ENCODE measurements at regions not wholly inside any gene's neighbourhood (a gene's known extent, or its start where the extent isn't known, plus 50 kb on each side); places are given as distances from the start of the nearest gene placed in this dataset.

DNA sequence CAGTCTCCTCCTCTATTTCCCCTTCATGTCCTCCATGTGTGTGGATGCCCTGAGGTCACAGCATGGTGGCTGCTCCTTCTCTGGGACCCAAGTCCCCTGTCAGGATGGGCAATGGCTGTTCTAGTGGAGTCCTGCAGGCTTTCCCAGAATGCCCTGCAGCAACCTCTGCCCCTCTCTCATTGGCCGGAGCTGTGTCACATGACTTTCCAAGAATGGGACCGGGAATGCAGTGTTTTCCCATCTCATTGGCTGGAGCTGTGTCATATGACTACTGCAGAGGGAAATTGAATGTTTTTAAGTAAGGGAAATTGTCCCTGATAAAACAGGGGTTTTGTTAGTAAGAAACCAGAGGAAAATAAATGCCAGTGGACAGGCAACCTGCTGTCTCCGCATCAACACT lies 365.9 kb downstream of the PTPRU start:
- DNase-seq (ENCODE audit: low read depth), result no peak
- no peak overlapping the region for H3K4me3 ChIP-seq (ENCODE audit: low read depth, low read length)
- TF ChIP-seq, protein P1, sequence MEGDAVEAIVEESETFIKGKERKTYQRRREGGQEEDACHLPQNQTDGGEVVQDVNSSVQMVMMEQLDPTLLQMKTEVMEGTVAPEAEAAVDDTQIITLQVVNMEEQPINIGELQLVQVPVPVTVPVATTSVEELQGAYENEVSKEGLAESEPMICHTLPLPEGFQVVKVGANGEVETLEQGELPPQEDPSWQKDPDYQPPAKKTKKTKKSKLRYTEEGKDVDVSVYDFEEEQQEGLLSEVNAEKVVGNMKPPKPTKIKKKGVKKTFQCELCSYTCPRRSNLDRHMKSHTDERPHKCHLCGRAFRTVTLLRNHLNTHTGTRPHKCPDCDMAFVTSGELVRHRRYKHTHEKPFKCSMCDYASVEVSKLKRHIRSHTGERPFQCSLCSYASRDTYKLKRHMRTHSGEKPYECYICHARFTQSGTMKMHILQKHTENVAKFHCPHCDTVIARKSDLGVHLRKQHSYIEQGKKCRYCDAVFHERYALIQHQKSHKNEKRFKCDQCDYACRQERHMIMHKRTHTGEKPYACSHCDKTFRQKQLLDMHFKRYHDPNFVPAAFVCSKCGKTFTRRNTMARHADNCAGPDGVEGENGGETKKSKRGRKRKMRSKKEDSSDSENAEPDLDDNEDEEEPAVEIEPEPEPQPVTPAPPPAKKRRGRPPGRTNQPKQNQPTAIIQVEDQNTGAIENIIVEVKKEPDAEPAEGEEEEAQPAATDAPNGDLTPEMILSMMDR (conservative IDR thresholded peaks at IDR 0.05; ENCODE audit: low read depth, low read length), result no peak

DNA sequence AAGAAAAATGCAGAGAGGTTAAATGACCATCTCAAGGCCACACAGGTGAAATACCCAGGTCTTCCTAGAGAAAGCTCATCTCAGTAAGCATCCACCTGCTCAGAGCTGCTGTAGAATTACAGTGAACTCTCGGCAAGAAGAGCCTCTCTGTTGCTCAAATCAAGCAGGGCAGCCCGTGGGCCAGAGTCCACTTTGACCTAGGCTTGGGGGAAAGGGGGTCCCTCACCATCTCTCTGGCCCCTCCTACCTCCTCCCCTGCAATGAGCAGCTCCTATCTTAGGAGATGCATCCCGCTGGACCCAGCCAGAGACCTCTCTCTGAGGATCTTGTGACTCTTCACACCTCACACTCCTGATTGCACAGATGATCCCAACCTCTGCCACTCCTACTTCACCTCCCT lies 364.7 kb downstream of the PTPRU start:
- TF ChIP-seq, protein P1 (conservative IDR thresholded peaks at IDR 0.05; ENCODE audit: low read depth, low read length), result no peak
- no peak for DNase-seq (ENCODE audit: low read depth)
- no peak overlapping the region for H3K4me3 ChIP-seq (ENCODE audit: low read depth, low read length)

DNA sequence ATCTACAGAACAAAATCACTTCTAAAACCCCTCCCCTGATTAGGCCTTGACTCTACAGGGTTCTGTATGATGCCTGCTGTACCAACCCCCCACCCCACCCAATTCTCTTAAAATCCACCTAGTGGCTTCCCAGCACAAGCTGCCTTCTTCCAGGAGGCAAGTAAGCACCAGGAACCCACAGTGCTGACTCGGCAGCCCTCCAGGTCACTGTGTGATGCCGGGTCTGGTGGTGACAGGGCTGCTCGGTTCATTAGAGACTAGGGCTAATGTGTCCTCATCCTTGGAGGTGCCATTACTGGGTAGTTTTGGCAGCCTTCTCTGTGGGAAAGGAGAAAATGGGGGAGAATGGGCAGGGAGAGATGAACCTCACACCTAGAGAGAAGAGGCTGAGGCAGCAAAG lies 363.5 kb downstream of the PTPRU start:
- H3K4me3 ChIP-seq (ENCODE audit: low read depth, low read length), result no peak overlapping the region

DNA sequence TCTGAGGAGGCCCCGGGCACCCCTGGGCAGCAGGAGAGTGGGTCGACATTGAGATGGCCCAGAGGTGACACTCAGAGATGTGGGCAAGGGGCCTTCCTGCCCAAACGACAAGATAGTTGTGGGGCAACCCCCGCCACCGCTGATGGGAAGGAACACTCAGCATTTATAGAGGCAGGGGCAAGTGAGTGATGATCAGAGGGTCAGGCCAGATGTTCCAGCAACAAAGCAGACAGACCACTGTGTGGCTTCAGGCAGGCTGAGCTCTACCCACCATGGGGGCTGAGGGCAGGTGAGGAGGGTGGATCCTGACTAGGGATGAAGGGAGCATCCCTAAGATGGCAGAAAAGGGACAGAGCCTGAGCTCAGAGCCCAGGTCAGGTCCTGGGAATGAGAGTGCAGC lies 362.7 kb downstream of the PTPRU start:
- TF ChIP-seq, protein P1 (conservative IDR thresholded peaks at IDR 0.05; ENCODE audit: low read depth, low read length), result no peak
- no peak overlapping the region for H3K4me3 ChIP-seq (ENCODE audit: low read depth, low read length)
- no peak for DNase-seq (ENCODE audit: low read depth)

More for the DNA sequence above, 363.5 kb downstream of the PTPRU start:
- DNase-seq (ENCODE audit: low read depth), result no peak
- TF ChIP-seq, protein P1 (conservative IDR thresholded peaks at IDR 0.05; ENCODE audit: low read depth, low read length), result no peak

DNA sequence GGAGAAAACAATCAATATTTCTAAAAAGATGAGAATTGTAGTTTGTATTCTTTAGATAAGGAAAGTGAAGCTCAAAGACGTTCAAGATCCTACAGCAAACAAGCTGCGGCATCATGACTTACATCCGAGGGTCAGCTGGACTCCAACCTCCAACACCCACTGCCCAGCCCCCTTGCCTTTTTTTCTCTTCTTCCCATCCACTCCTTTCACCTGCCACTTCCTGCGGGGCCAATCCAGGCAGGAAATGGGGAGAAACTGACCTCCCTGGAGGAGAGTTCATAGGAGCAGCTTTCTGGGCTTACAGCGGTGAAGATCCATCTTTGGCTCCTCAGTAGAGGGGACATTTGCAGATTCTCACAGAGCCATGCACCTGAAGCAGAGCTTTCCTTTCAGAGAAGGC lies 361.5 kb downstream of the PTPRU start:
- no peak for DNase-seq (ENCODE audit: low read depth)
- TF ChIP-seq, protein P1 (conservative IDR thresholded peaks at IDR 0.05; ENCODE audit: low read depth, low read length), result no peak
- H3K4me3 ChIP-seq (ENCODE audit: low read depth, low read length), result no peak overlapping the region

DNA sequence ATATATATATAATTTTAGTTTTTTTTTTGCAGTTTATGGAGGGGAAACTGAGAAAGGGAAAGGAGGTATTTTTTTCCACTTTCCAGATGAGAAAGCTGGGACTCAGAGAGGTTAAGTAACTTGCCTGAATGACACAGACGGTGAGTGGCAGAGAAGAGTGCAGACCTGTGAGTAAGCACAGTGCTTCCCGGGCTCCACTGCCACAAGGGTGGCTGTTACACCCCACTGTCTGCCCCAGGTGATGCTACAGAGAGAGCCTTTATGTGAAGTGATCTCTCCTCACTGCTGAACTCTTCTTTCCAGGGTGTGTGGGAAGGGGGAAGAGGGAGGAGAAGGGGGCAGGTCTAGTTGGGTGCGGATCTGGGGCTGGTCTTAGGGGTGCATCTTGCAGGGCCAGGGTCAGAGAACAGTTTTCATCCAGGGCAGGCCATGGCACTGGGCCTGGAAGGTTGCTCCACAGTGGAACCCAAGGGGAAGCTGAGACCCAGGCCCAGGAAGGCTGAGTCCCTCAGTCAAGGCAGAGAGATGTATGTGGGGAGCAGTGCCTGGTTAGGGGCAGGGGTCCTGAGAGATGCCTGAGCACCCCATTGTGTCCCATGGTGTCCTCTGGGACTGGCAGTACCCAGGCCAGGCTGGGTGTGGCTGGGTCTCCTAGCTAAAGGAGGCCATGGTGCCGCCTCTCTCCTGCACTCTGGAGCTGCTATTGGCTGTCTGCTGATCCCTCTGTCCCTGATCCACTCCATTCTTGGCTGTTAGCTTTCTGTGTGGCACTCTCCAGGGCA lies 357.5 kb downstream of the PTPRU start:
- H3K4me3 ChIP-seq (ENCODE audit: low read depth, low read length), result no peak overlapping the region
- no peak for DNase-seq (ENCODE audit: low read depth)
- TF ChIP-seq, protein P1 (conservative IDR thresholded peaks at IDR 0.05; ENCODE audit: low read depth, low read length), result no peak

DNA sequence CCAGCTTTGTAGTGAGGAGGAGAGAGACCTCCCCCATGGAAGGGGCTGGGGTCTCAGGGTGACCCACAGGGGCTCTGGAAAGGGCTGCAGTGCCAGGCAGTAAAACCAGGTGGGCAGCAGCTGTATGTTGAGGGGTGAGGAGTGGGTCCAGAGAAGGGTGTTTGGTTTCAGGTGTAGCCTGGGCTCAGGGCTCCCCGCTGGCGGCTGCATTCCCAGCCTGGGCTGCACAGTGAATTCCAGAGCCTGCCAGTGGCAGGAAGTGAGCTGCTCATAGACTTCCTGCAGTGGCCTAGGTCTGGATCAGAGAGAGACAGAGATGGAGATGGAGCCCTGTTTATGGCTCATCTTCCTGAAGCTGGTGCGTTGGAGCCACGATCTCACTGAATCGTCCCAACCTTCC lies 356.4 kb downstream of the PTPRU start:
- no peak overlapping the region for H3K4me3 ChIP-seq (ENCODE audit: low read depth, low read length)
- TF ChIP-seq, protein P1 (conservative IDR thresholded peaks at IDR 0.05; ENCODE audit: low read depth, low read length), result no peak
- no peak for DNase-seq (ENCODE audit: low read depth)

Measured in epithelial cell of proximal tubule (primary cell).